SHP77 (cell line): ENCODE measurements at regions not wholly inside any gene's neighbourhood (a gene's known extent, or its start where the extent isn't known, plus 50 kb on each side); places are given as distances from the start of the nearest gene placed in this dataset.
"Not testable (repeated sequence)": the region's sequence is repeated elsewhere in the genome, so short reads cannot be mapped to it uniquely, and the experiment has no call there.

ENCODE experiments used
- DNase-seq, 2 experiments: peaks; one replicate each; lab custom pipeline; 2025; lab: John Stamatoyannopoulos, UW

- no peak for DNase-seq
These were observed 1199.2 kb downstream of the FSCB start for GRCh38 chr14:43307836-43308235.

DNA sequence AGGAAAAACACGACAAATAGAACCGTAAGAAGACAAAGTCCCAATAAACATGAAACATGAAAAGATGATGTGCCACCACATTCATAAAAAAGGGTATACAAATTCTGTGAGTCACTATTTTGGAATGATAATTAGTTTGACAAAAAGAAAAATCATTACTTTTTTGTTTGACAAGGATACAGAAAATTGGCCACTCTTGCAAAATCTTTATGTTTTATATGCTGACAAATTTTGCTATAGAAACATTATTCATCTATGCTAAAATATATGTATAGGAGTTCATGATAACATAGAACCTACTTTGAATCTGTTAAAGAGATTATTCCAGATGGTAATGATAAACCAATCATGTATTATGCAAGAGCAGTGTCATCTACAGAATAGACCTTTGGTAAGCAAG is 1201.0 kb downstream of the FSCB start:
- no peak for DNase-seq

DNA sequence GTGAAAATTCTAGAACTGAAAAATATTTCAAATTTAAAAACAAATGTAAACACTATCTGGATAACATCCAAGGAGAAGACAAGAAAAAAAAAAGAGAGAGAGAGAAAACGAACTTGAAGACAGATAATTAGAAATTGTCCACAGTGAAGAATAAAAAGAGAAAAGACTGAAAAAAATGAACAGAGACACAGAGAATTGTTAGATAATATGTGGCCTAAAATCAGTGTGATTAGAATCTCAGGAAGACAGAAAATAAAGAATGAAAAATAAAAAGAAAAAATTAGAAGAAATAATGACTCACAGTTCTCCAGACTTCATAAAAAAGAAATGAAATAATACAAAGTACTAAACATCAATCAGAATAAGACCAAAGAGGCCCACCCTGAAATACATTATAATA is 1209.3 kb downstream of the FSCB start:
- no peak for DNase-seq

- not testable (repeated sequence) for DNase-seq
These were observed 1211.0 kb downstream of the FSCB start for GRCh38 chr14:43296061-43296460.

DNA sequence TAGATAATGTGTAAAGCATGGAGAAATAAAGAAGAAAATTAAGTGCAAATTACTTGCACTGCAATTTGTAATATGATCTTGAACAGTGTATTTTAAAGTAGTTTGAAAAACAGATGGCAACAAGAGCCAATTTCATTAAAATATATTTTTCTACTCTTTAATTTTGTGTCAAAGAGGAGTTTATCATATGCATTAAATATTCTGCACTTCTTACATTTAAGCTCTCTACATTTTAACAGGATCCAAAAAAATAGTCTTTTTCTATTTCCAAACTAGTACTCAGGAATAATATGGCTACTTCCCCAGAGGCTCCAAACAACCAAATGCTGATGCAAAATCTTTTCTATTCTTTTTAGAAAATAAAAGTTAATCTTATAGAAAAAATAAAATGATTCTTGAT is 1221.5 kb downstream of the FSCB start:
- DNase-seq, result no peak

DNA sequence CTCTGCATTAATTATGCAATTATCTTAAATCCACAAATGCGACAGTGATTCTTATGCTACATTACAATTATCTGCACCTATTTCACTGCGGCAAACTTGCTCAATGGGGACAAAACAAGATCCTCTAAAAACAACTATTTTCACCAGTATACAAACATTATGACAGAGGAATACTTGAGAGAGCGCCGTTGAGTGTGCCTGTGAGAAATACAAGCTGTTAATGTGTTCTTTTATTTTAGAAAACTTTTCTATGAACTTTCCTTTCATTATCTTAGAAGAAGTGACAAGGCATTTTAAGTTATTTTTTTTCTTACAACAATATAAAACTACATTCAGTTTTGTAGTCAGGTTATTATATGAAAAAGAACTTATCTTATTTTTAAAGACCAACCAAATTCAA is 1247.0 kb downstream of the FSCB start:
- DNase-seq, result no peak

DNA sequence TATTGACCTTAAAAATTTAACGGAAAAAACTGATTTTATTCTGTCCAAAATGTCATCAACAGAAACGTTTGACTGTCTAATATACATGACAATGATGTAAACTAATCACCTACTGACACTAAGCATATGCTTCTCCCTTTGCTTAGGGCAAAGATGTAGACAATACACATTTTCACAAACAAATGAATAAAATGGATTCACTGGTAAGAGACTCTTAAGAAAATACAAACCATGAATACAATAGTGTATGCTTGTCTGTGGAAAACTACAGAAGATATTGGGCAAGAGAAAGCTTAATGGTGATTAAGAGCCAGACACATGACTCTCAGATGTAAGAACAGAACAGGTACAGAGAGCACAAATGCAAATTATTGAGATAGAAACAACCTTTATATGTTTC is 1248.7 kb downstream of the FSCB start:
- no peak for DNase-seq

DNA sequence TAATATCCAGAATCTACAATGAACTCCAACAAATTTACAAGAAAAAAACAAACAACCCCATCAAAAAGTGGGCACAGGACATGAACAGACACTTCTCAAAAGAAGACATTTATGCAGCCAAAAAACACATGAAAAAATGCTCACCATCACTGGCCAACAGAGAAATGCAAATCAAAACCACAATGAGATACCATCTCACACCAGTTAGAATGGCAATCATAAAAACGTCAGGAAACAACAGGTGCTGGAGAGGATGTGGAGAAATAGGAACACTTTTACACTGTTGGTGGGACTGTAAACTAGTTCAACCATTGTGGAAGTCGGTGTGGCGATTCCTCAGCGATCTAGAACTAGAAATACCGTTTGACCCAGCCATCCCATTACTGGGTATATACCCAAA is 1250.1 kb downstream of the FSCB start:
- DNase-seq, result not testable (repeated sequence)

DNA sequence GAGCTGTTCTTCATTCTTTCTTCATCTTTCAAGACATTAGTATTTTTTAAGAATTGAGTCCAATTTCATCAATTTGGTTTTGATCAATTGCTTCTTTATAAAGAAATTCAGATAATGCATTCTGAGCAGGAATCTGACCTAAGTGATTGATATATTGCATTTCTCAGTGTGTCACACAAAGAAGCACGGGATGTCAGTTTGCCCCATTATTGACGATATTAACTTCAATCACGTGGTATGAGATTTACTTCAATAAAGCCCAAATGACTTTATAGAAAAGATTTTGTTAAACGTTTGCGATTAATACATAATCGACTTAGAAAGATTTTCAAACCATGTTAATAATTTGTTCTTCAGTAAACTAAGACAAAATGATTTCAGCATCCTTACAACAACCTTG is 1254.2 kb downstream of the FSCB start:
- DNase-seq, result no peak

DNA sequence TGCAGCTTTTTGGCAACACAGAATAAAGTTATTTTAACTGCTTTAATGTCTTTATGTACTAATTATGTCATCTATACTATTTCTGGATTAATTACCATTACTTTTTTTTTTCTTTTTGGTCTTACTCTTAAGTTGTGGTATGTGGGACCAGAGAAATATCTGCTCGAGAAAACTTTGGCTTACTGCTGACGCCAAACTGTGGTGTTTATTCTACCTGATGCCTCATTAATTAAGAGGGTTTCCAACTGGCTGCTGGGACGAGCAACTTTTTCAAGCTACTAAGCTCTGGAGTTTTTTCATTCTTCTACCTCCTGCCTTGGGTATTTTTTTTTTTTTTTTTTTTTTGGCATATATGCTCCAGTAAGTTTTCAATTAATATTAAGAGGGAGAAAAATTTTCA is 1257.5 kb downstream of the FSCB start:
- DNase-seq, result no peak

- DNase-seq, result no peak
These were observed 1258.0 kb downstream of the FSCB start for GRCh38 chr14:43249116-43249515.

- DNase-seq, result no peak
These were observed 1259.2 kb downstream of the FSCB start for GRCh38 chr14:43247877-43248276.

DNA sequence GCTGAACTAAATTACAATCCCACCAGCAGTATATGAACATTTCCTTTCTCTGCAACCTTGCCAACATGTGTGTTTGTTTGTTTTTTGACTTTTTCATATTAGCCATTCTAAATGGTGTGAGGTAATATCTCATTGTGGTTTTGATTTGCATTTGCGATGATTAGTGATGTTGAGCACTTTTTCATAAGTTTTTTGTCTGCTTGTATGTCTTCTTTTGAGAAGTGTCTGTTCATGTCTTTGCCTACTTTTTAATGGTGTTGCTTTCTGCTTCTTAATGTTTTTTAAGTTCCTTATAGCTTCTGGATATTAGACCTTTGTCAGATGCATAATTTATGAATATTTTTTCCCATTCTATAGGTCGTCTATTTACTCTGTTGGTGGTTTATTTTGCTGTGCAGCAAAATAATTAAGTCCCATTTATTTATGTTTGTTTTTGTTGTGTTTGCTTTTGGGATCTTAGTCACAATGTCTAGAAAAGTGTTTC is 1262.9 kb downstream of the FSCB start:
- no peak for DNase-seq

DNA sequence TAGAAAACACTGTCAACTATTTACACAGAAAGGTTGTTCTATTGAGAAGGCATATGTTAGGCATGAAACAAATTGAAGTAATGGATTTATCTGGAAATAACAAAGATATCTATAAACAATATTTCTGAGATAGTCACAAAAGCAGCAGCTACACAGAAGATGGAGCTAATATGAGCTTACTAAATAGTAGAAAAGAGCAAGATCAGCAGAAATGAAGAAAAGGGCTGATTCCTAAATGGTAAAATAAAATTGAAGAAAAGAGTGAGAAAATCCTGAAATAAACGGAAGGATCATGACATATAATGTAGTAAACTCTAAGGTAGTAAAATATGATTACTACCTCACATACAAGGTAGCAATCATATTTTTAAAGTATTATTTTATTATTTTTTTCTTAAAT is 1263.9 kb downstream of the FSCB start:
- no peak for DNase-seq

- no peak for DNase-seq
These were observed 1274.8 kb downstream of the FSCB start for GRCh38 chr14:43232261-43232660.

DNA sequence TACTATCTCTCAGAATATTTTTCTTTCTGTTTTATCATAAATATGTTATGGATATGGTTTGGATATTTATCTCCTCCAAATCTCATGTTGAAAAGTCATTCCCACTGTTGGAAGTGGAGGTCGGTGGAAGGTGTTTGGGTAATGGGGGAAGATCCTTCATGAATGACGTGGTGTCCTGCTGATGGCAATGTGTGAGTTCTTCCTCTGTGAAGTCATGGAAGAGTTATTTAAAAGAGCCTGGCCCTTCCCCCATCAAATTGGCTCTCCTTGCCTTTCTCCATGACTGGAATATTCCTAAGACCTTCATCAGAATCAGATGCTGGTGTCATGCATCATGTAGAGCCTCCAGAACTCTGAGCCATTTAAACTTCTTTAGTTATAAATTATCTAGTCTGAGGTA is 1291.6 kb downstream of the FSCB start:
- no peak for DNase-seq

DNA sequence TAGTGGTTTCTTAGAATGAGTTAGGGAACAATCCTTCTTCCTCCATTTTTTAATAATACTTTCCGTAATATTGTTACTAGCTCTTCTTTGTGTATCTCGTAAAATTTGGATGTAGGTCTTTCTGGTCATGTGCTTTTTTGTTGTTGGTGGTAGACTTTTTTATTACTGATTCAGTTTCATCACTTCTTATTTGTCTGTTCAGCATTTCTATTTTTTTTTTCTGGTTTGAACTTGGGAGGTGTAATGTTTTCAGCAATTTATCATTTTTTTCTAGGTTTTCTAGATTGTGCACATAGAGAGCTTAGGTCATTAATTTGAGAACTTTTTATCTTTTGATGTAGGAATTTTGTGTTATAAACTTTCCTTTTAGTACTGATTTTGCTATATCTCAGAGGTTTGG is 1299.9 kb downstream of the FSCB start:
- DNase-seq, result no peak

GRCh38 chr14:43204816-43205215 is 1302.3 kb downstream of the FSCB start:
- DNase-seq, result no peak

DNA sequence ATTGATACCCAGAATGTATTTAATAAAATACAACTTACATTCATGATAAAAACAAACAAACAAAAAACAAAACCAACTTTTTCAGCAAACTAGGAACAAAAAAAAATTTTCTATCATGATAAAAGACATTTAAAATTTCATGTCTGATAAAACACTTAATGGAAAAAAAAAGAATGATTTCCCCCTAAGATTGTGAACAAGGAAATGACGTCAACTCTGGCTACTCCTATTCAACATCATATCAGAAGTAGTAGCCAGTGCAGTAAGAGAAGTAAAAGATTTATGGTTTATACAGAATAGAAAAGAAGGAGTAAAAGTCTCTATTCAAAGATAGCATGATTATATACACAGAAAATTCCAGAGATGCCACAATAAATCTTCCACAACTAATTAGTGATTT is 1306.6 kb downstream of the FSCB start:
- no peak for DNase-seq

- no peak for DNase-seq
These were observed 1308.6 kb downstream of the FSCB start for GRCh38 chr14:43198465-43198864.

GRCh38 chr14:43184540-43184939 is 1322.5 kb downstream of the FSCB start:
- no peak for DNase-seq

DNA sequence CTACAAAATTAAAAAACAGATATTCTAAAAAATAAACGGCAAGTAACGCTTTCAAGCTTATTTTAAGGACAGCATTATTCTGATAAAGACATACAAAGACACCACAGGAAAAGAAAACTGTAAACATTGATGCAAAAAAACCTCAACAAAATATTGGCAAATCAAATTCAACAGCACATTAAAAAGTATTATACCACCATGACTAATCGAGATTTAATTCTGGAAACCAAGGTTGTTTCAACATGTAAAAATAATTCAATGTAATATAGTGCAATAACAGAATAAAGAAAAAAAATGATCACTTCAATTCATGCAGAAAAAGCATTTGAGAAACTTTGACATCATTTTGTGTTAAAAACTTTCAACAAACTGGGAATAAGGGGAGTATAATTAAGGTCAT is 1323.2 kb downstream of the FSCB start:
- no peak for DNase-seq

- no peak for DNase-seq
These were observed 1331.2 kb downstream of the FSCB start for GRCh38 chr14:43175896-43176295.

DNA sequence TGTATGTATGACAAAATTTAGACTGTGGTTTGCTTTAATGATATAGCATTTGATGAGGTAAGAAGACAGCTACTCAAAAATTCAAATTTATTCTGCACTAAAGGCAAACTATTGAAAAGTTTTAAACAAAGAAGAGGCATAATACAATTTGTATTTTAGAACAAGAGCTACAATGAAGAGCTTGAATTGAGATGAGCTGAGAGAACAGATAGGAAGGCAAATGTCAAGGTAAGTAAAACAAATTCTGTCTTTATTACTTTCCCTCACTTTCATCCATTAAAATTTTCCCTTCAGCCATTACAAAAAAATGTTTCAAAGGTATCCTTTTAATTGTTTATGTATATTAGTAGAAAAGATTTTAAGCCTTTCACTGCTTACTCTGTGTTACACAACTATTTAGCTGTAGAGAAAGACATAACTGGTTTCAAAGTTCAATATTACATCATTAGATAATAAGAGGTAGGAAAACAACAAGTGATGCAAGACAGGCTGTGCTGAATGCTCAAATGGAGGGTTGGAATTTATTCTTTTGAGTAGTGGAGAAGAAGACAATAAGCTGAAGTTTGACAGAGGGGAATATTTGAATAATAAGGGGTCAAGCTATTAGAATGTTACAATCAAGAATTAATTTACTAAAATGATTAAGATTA is 1334.1 kb downstream of the FSCB start:
- DNase-seq, result no peak

- DNase-seq, result no peak
These were observed 1337.4 kb downstream of the FSCB start for GRCh38 chr14:43169722-43170121.
